ENCODE measurements at regions not wholly inside any gene's neighbourhood (a gene's known extent, or its start where the extent isn't known, plus 50 kb on each side); places are given as distances from the start of the nearest gene placed in this dataset.

GRCh38 chr3:194832346-194833104 is 146.8 kb downstream of the FAM43A start:
- DNase-seq (ENCODE audit: low read depth in 2 of 2), result peak in 1 of 2 donors; percentile 39

- DNase-seq (ENCODE audit: low read depth in 2 of 2), result peak; percentile 20 to 90
These were observed 147.6 kb downstream of the FAM43A start for GRCh38 chr3:194833114-194833910.

DNA sequence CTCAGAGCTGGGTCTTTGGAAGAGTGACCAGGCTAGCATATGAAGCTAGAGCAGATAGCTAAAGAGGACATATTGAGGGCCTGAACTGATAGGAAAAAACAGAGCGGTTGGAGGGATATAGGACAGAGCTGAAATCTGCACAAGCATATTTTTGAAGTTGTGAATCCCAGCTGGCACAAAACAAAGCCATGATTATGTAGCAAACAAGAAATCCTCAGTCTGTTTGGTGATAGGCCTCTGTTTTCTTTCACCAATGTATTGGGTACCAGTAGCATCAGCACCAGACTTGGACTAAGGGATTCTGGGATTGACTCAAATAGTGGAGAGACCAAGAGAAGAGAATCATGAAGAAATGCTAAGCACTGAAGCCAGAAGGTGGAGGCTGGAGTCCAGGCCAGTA is 151.0 kb downstream of the FAM43A start:
- no peak for DNase-seq (ENCODE audit: low read depth in 2 of 2)

GRCh38 chr3:194837457-194838127 is 151.9 kb downstream of the FAM43A start:
- DNase-seq (ENCODE audit: low read depth in 2 of 2), result no peak

DNA sequence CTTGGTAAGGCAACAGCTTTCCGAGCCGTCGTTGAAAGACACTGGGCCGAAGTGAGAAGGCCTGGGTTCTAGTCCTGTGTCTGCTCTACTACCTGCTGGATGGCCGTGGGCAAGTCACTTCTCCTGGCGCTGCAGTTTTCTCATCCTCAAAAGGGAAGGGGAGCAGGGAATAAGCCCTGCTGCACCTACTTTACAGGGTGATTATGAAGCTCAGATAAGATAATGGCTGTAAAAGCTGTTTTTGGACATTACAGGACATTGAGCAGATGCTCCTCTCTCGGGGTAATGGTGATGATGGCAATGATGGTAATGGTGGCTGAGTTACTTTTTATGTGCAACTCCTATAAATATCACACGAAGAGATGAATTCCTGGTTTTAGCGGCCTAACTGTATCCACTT is 152.6 kb downstream of the FAM43A start:
- DNase-seq (ENCODE audit: low read depth in 2 of 2), result no peak

DNA sequence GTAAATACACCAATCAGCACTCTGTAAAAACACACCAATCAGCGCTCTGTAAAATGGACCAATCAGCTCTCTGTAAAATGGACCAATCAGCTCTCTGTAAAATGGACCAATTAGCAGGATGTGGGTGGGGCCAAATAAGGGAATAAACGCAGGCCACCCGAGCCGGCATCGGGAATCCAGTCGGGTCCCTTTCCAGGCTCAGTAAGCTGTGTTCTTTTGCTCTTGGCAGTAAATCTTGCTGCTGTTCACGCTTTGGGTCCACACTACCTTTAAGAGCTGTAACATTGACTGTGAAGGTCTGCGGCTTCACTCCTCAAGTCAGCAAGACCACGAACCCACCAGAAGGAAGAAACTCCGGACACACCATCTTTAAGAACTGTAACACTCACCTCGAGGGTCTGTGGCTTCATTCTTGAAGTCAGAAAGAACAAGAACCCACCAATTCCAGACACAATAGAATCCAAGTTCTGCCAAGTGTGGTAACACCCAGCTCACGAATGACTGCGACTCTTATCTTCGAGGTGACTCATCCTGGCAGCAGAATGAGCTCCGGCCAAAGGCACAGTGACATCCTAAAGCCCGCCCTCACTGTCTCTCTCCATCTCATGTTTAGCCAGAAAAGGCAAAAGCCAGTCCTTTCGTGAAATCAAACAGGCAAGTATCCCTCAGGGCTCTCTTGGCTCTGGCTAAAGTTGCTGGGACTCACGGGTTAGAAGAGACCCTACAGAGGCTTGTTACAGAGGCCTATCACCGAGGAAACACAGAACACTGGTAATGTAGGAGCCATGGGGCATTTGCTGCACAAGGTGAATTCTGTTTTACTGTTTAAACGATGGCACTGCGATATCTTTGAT is 155.2 kb downstream of the FAM43A start:
- DNase-seq (ENCODE audit: low read depth in 2 of 2), result peak; percentile 50 to 69

DNA sequence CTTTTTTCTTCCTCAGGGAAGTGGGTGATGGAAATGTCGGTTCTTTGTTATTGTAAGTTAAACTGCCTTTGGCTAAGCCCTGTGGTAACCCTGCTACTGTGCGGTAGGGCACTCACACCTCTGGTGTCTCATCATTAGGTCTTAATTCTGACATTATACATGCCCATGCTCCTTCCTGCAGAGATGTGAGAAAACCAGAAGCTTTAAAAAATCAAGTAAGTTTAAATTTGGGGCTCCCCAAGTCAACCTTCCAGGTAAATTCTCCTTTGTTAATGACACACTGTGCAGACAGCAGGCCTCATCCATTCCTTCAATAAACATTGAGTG is 155.8 kb downstream of the FAM43A start:
- no peak for DNase-seq (ENCODE audit: low read depth in 2 of 2)

DNA sequence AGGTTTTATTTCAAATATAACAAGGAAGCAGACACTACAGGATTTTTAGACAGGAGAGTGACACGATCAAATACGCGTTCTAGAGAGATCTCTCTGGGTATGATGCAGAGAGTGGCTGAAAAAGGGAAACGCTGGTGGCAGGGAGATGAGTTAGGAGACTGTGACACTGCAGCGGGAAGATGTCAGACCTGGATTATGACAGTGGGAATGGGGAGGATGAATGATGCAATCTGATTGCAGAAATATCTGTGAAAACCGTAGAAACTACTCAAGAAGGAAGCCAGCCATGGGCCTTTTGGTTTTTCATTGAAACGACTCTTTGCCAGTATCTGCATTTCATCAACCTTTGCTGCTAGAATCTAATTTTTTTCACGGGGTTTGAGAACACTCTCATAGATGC is 157.9 kb downstream of the FAM43A start:
- DNase-seq (ENCODE audit: low read depth in 2 of 2), result no peak

- no peak for DNase-seq (ENCODE audit: low read depth in 2 of 2)
These were observed 158.4 kb downstream of the FAM43A start for GRCh38 chr3:194844046-194844445.

GRCh38 chr3:194849166-194849875 is 163.6 kb downstream of the FAM43A start:
- DNase-seq (ENCODE audit: low read depth in 2 of 2), result no peak

- DNase-seq (ENCODE audit: low read depth in 2 of 2), result no peak
These were observed 165.6 kb downstream of the FAM43A start for GRCh38 chr3:194851254-194851653.

- no peak for DNase-seq (ENCODE audit: low read depth in 2 of 2)
These were observed 166.3 kb downstream of the FAM43A start for GRCh38 chr3:194851941-194852340.

- DNase-seq (ENCODE audit: low read depth in 2 of 2), result no peak
These were observed 166.7 kb downstream of the FAM43A start for GRCh38 chr3:194852345-194852744.

GRCh38 chr3:194852831-194853508 is 167.3 kb downstream of the FAM43A start:
- no peak for DNase-seq (ENCODE audit: low read depth in 2 of 2)

DNA sequence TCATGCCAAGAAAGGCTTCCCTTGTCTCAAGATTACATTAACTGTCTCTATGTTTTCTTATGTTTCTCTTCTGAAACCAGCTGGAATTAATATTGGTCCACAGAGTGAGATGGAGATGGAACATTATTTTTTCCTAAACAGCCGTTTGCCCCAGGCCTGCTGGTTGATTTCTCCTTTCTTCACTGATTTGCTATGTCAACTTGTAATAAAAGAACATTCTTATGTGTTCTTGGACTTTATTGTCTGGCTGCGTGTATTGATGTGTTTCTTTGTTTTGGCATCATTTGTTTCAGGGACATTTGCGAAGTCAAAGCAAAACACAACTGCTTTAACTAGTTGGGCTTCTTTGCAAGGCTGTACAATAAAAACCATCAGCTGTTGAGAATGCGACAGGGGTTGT is 168.5 kb downstream of the FAM43A start:
- no peak for DNase-seq (ENCODE audit: low read depth in 2 of 2)

DNA sequence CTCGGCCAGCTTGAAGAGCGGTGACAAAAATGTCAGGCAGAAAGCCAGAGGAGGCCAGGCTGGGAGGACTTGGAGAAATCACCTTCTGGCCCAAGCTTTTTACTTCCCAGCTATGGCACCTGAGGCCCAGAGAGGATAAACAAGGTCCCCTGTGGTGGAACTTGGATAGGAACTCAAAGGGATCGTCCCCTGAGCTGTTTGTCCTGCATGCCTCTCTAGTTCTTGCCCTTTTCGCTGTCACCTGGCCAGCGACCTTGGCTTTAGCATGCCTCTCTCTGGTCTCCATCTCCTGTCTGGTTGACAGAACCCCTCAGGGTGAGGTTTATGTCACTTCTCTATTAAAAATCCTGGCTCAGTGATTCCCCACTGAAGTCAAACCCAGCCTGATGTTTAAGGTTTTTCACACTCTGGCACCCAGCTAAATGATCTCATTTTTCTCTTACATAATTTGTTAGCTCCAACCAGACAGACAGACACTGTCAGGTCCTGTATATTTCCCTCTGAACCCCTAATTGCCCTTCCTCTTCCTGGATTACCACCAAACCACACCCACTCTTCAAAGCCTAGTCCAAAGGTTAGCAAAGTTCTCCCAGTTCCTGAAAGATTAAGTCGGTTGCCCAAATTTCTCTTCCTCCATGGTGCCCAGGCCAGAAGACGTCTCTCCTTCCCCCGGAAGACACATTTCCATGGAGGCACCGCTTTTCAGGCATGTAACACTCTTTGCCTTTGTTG is 169.1 kb downstream of the FAM43A start:
- no peak for DNase-seq (ENCODE audit: low read depth in 2 of 2)

- DNase-seq (ENCODE audit: low read depth in 2 of 2), result no peak
These were observed 170.6 kb downstream of the FAM43A start for GRCh38 chr3:194856296-194856695.

DNA sequence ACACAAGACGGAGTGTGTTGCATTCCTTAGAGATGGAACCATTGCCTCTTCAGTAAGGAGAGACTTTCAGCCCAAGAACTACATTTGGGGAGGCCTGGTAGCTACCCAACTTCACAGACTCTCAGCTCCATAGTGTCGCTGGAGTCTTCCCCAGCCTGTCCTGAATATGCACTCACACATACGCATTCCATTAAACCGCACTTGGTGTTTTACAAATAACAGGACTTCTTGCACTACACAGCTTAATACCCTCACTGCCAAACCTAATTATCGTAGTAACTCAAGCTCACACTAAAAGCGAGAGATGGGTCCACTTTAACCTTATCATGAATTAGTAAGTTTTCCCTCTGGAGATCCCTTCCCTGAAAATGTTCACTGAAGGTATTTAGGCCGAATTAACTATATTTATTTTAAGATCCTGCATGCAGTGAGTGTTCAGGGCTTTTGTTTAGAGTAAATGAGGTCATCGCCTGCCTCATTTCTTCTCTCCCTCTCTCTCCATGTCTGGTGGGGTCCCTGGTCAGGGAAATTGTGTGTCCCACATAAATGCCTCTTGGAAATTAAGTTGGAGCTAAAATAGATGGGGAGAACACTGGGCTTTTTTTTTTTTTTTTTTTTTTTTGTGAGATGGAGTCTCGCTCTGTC is 171.9 kb downstream of the FAM43A start:
- DNase-seq (ENCODE audit: low read depth in 2 of 2), result no peak

DNA sequence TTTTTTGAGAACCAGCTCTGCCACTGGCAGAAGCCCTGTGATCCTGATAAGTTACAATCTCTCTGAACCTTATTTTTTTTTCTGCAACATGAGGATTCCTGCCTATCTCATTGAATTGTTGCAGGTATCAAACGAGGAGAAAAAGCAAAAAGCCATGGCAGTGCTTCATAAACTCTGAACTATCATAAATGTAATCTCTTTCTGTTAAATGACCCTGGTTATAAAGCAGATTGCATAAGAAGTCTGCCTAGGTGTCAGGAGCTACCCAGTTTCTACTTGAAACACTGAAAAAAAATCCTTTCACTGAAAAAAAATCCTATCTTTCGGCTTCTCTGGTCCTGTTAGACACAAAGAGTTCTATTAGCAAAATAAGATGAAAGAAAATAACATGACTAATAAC is 172.7 kb downstream of the FAM43A start:
- DNase-seq (ENCODE audit: low read depth in 2 of 2), result no peak
